ENCODE measurements at regions not wholly inside any gene's neighbourhood (a gene's known extent, or its start where the extent isn't known, plus 50 kb on each side); places are given as distances from the start of the nearest gene placed in this dataset.

- WGBS, 2 donors, result 75% methylated on average over 5 of the region's 5 CpGs
- no peak overlapping the region for H3K4me3 ChIP-seq (ENCODE audit: low read depth, poor library complexity, severe bottlenecking)
- TF ChIP-seq POLR2A (IDR thresholded peaks at IDR 0.05), result no peak
- TF ChIP-seq CTCF (IDR thresholded peaks at IDR 0.05), result no peak
- intact Hi-C loops (cut with DNase I; ENCODE audit: low total_unique reads), result no loop called here
- no peak for DNase-seq (ENCODE audit: low spot score in 2 of 2)
These were observed 468.7 kb upstream of the C16orf82 start for GRCh38 chr16:26598061-26598460.

GRCh38 chr16:26598998-26599784 lies 467.5 kb upstream of the C16orf82 start:
- WGBS, 2 donors, result 62 to 71% methylated on average over 7 of the region's 7 CpGs
- intact Hi-C loops (cut with DNase I; ENCODE audit: low total_unique reads), result no loop called here
- H3K4me3 ChIP-seq (ENCODE audit: low read depth, poor library complexity, severe bottlenecking), result no peak overlapping the region
- TF ChIP-seq POLR2A (IDR thresholded peaks at IDR 0.05) (no peak), CTCF (IDR thresholded peaks at IDR 0.05) (no peak)
- no peak for DNase-seq (ENCODE audit: low spot score in 2 of 2)

GRCh38 chr16:26599785-26600104 lies 467.0 kb upstream of the C16orf82 start:
- DNase-seq (ENCODE audit: low spot score in 2 of 2), result no peak

GRCh38 chr16:26601335-26601734 lies 465.4 kb upstream of the C16orf82 start:
- intact Hi-C loops (cut with DNase I; ENCODE audit: low total_unique reads), result no loop called here
- DNase-seq (ENCODE audit: low spot score in 2 of 2), result no peak
- TF ChIP-seq POLR2A (IDR thresholded peaks at IDR 0.05) (no peak), CTCF (IDR thresholded peaks at IDR 0.05) (no peak)
- WGBS, 2 donors, result 0 to 22% methylated on average over 1 of the region's 1 CpG
- no peak overlapping the region for H3K4me3 ChIP-seq (ENCODE audit: low read depth, poor library complexity, severe bottlenecking)

More at GRCh38 chr16:26599785-26600104, 467.0 kb upstream of the C16orf82 start:
- TF ChIP-seq POLR2A (IDR thresholded peaks at IDR 0.05) (no peak), CTCF (IDR thresholded peaks at IDR 0.05) (no peak)
- 30 to 48% methylated on average over 2 of the region's 2 CpGs for WGBS, 2 donors
- no peak overlapping the region for H3K4me3 ChIP-seq (ENCODE audit: low read depth, poor library complexity, severe bottlenecking)
- intact Hi-C loops (cut with DNase I; ENCODE audit: low total_unique reads), result no loop called here

GRCh38 chr16:26605626-26606271 lies 461.0 kb upstream of the C16orf82 start:
- intact Hi-C loops (cut with DNase I; ENCODE audit: low total_unique reads), result no loop called here
- DNase-seq (ENCODE audit: low spot score in 2 of 2), result no peak
- TF ChIP-seq CTCF (IDR thresholded peaks at IDR 0.05), result no peak
- TF ChIP-seq POLR2A (IDR thresholded peaks at IDR 0.05), result no peak
- 73 to 82% methylated on average over 13 of the region's 13 CpGs for WGBS, 2 donors
- H3K4me3 ChIP-seq (ENCODE audit: low read depth, poor library complexity, severe bottlenecking), result no peak overlapping the region
